ENCODE measurements at regions not wholly inside any gene's neighbourhood (a gene's known extent, or its start where the extent isn't known, plus 50 kb on each side); places are given as distances from the start of the nearest gene placed in this dataset.

GRCh38 chr1:62988867-62989266 lies 204.9 kb downstream of the ATG4C start:
- no peak for DNase-seq (ENCODE audit: low spot score)

GRCh38 chr1:62989497-62989896 lies 205.6 kb downstream of the ATG4C start:
- DNase-seq (ENCODE audit: low spot score): no peak

GRCh38 chr1:62991152-62991551 lies 207.2 kb downstream of the ATG4C start:
- peak; percentile 4 for DNase-seq (ENCODE audit: low spot score)

GRCh38 chr1:62993844-62994243 lies 209.9 kb downstream of the ATG4C start:
- DNase-seq (ENCODE audit: low spot score): no peak

- no peak for DNase-seq (ENCODE audit: low spot score)
Observed at GRCh38 chr1:62995173-62995572, 211.2 kb downstream of the ATG4C start.

GRCh38 chr1:62997884-62998283 lies 214.0 kb downstream of the ATG4C start:
- DNase-seq (ENCODE audit: low spot score): no peak

- DNase-seq (ENCODE audit: low spot score): no peak
Observed at GRCh38 chr1:62998845-62999649, 215.1 kb downstream of the ATG4C start.

- DNase-seq (ENCODE audit: low spot score): no peak
Observed at GRCh38 chr1:63000508-63000907, 216.6 kb downstream of the ATG4C start.

- peak; percentile 16 for DNase-seq (ENCODE audit: low spot score)
Observed at GRCh38 chr1:63004868-63005267, 220.9 kb downstream of the ATG4C start.

- no peak for DNase-seq (ENCODE audit: low spot score)
Observed at GRCh38 chr1:63005812-63006211, 221.9 kb downstream of the ATG4C start.

GRCh38 chr1:63009421-63009820 lies 225.5 kb downstream of the ATG4C start:
- no peak for DNase-seq (ENCODE audit: low spot score)

GRCh38 chr1:63010913-63011660 lies 227.2 kb downstream of the ATG4C start:
- DNase-seq (ENCODE audit: low spot score): no peak

- DNase-seq (ENCODE audit: low spot score): no peak
Observed at GRCh38 chr1:63012339-63012738, 228.4 kb downstream of the ATG4C start.

GRCh38 chr1:63014267-63014666 lies 230.3 kb downstream of the ATG4C start:
- no peak for DNase-seq (ENCODE audit: low spot score)

- DNase-seq (ENCODE audit: low spot score): no peak
Observed at GRCh38 chr1:63022319-63022718, 238.4 kb downstream of the ATG4C start.

GRCh38 chr1:63023171-63023570 lies 239.2 kb downstream of the ATG4C start:
- DNase-seq (ENCODE audit: low spot score): no peak

- DNase-seq (ENCODE audit: low spot score): no peak
Observed at GRCh38 chr1:63023637-63024036, 239.7 kb downstream of the ATG4C start.

GRCh38 chr1:63024132-63024531 lies 240.2 kb downstream of the ATG4C start:
- DNase-seq (ENCODE audit: low spot score): no peak

- no peak for DNase-seq (ENCODE audit: low spot score)
Observed at GRCh38 chr1:63027176-63027575, 243.2 kb downstream of the ATG4C start.

GRCh38 chr1:63032171-63032570 lies 248.2 kb downstream of the ATG4C start:
- no peak for DNase-seq (ENCODE audit: low spot score)

GRCh38 chr1:63033211-63033610 lies 249.3 kb downstream of the ATG4C start:
- DNase-seq (ENCODE audit: low spot score): no peak

- no peak for DNase-seq (ENCODE audit: low spot score)
Observed at GRCh38 chr1:63034256-63034655, 250.3 kb downstream of the ATG4C start.

GRCh38 chr1:63038586-63038985 lies 254.7 kb downstream of the ATG4C start:
- DNase-seq (ENCODE audit: low spot score): no peak
